ENCODE measurements at regions not wholly inside any gene's neighbourhood (a gene's known extent, or its start where the extent isn't known, plus 50 kb on each side); places are given as distances from the start of the nearest gene placed in this dataset.
"Not testable (repeated sequence)": the region's sequence is repeated elsewhere in the genome, so short reads cannot be mapped to it uniquely, and the experiment has no call there.

GRCh38 chr1:66462313-66462712 is 71.6 kb upstream of the SGIP1 start:
- no peak for DNase-seq

DNA sequence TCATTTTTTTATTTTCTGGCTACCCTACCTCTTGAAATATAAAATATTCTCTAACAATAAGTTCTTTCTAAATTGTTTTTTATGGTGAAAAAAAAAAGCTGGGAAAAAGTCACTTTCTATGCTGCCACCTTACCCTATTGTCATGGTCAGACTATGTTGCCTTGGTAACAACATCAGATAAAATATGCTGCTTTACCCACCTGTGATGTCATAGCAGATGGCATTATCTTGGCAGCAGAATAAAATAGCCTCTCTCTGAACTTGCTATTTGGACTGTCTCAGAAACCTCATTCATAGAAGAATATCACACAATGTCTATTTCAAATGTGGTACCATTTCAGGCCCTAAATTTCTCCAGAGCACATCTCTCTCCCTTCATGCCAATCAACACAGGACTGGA is 69.6 kb upstream of the SGIP1 start:
- no peak for DNase-seq

GRCh38 chr1:66464802-66465201 is 69.2 kb upstream of the SGIP1 start:
- DNase-seq = no peak

DNA sequence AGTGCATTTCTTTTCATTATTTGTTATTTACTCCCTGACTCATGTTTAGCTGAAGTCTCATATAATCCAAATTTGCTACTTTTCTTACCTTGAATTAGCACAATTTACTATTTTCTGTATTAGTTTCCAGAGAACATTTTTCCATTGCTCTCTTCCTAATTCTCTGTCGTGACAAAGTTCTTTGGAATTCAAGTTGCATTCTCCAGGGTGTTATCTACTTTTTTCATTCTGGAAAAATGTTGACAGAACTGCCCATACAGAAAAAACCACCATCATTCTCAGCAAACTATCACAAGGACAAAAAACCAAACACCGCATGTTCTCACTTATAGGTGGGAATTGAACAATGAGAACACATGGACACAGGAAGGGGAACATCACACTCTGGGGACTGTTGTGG is 67.3 kb upstream of the SGIP1 start:
- not testable (repeated sequence) for DNase-seq

DNA sequence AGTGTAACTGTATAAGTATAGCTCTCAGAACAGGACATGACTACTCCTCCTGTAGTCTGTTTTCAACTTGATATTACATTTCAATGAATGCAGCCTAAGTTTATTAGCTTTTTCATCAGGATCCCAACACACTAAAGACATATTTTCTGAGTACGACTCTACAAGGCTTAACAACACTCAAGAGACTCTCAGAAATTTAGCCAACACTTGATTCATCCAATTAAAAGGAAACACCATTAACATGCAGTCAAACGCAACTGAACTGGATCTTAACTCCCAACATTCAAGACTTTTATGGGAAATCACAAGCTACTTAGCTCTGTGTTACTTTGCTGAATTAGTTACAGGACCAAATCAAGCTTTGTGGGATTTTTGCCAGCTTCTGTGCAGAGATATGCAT is 65.2 kb upstream of the SGIP1 start:
- DNase-seq = no peak

- DNase-seq = no peak
Observed at GRCh38 chr1:66475940-66476339, 58.0 kb upstream of the SGIP1 start.

DNA sequence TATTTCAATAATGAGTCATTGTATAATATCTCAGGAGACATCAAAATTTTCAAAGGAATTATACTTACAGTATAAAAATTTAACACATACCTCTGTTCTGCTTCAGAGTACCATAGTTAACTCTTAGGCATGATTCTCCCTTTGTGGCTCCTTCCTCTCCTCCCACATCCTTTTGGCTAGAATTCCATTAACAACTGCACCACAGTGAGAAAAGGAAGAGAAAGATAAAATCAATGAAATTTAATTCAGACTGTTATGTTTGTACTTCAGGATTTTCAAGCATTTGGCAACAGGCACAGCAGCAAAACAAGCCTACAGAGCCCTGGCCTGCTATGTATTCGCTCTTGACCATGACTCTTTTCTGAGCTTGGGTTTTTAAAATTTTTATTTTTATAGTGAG is 57.2 kb upstream of the SGIP1 start:
- no peak for DNase-seq

DNA sequence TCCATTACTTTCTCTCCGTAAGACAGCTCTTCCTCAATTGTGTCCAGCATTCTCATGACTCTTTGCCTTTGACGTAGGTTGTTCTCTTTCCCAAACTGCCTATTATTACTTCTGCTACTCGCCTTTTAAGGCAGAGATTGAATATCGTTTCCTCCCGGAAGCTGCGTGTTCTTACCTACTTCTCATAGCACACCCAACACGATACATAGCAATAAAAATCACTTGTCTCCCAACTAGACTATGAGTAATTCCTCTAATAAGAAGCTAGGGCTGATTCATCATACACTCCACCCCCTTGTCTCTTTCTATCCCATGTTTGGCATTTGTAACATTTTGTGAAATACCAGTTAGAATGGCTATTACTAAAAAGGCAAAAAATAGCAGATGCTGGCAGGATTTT is 55.8 kb upstream of the SGIP1 start:
- no peak for DNase-seq

DNA sequence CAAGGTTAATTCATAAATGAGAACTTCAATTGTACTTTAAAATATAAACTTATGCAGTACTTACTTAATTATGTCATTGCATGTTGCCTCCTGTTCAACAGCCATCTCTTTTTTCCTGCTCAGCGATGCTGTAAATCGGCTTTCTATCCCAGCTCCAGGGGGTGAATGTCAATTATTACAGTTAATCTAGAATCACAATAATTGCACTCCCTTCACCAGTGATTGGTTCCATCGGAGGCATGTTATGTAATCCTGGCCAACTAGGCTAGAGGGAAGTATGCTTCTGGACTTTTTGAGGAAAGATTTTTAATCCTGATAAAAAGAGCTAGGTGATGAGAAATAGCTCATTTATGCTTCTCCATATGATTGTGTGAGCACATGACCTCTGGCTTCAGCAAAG is 53.8 kb upstream of the SGIP1 start:
- no peak for DNase-seq

DNA sequence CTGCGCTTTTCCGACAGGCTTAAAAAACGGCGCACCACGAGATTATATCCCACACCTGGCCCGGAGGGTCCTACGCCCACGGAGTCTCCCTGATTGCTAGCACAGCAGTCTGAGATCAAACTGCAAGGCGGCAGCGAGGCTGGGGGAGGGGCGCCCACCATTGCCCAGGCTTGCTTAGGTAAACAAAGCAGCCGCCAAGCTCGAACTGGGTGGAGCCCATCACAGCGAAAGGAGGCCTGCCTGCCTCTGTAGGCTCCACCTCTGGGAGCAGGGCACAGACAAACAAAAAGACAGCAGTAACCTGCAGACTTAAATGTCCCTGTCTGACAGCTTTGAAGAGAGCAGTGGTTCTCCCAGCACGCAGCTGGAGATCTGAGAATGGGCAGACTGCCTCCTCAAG is 52.7 kb upstream of the SGIP1 start:
- not testable (repeated sequence) for DNase-seq

Measured in T-helper 1 cell (primary cell).